ENCODE measurements at regions not wholly inside any gene's neighbourhood (a gene's known extent, or its start where the extent isn't known, plus 50 kb on each side); places are given as distances from the start of the nearest gene placed in this dataset.

DNA sequence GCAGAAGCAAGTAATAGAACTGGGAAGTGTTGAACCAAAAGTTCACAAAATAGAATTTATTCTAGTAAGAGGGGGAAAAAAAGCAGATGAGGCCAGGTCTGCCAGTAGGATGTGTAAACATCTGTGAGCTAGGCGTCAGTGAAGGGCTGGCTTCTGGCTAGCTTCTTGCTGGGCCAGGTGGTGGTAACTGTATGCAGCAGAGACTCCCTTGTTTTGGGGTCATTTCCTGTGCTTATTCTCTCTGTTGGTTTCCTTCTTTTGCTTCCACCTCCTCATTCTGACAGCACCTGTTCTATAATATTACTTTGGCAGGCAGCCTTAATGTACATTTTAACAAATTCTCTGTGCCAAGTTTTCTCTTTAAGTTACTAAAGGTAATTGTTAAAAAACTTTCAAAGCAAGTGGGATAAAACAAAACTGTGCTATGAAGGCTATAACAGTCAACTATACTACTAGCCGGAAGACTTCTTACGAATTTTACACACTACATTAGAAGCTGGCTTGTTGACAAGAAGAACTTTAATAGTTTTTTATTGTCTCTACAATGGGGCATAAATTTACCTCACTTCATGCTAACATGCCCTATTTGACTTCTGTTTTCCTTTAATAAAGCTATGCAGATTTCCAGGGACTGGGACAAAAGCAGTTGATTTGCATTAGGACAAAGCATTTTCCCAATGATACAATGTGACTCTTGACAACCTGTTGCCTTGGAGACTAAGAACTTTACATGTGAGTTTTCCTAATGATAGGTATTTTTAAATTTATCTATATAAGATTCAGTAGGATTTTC, 318.8 kb upstream of the NAALADL2 start:
- H3K27me3 ChIP-seq: no peaks in the 10 kb centered on the region
- no peak overlapping the region for H3K4me3 ChIP-seq
- intact Hi-C loops (cut with DNase I): no loop called here
- H3K27ac ChIP-seq: no peak overlapping the region
- H3K9me3 ChIP-seq: no peaks in the 10 kb centered on the region
- H3K36me3 ChIP-seq: no peaks in the 10 kb centered on the region
- no peaks in the 10 kb centered on the region for H3K4me1 ChIP-seq
- no peak for DNase-seq (ENCODE audit: extremely low spot score in 2 of 2)
- TF ChIP-seq, protein P1, sequence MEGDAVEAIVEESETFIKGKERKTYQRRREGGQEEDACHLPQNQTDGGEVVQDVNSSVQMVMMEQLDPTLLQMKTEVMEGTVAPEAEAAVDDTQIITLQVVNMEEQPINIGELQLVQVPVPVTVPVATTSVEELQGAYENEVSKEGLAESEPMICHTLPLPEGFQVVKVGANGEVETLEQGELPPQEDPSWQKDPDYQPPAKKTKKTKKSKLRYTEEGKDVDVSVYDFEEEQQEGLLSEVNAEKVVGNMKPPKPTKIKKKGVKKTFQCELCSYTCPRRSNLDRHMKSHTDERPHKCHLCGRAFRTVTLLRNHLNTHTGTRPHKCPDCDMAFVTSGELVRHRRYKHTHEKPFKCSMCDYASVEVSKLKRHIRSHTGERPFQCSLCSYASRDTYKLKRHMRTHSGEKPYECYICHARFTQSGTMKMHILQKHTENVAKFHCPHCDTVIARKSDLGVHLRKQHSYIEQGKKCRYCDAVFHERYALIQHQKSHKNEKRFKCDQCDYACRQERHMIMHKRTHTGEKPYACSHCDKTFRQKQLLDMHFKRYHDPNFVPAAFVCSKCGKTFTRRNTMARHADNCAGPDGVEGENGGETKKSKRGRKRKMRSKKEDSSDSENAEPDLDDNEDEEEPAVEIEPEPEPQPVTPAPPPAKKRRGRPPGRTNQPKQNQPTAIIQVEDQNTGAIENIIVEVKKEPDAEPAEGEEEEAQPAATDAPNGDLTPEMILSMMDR (IDR thresholded peaks at IDR 0.05): no peak
- TF ChIP-seq POLR2AphosphoS5 (IDR thresholded peaks at IDR 0.05; ENCODE audit: insufficient read depth in 1 of 2, low read depth in 1 of 2) (no peak), POLR2A (IDR thresholded peaks at IDR 0.05) (no peak)

DNA sequence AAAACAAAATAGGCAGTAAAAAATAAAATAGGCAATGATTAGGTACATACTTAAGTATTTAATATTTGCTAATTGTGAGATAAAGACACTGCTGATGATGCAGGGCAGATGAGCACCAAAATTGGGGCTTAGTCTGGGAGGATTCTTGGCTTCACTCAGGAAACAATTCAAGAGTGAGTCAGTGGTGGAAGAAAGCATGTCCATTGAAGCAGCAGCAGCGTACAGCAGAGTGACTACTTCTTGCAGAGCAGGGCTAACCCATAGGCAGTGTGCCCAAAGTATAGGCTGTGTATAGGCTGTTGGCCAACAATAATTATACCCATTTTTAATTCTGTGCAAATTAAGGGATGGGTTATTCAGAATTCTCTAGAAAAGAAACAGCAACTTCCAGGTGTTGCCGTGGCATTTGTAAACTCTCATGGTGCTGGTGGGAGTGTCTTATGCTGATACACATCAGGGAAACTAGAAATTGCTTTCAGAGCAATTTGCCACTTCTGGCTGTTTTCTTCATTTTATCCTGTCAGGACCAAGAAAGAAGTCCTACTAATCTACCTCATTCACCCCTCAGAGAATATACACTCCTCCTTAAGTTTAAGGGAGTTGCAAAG, 317.3 kb upstream of the NAALADL2 start:
- TF ChIP-seq POLR2A (IDR thresholded peaks at IDR 0.05) (no peak), POLR2AphosphoS5 (IDR thresholded peaks at IDR 0.05; ENCODE audit: insufficient read depth in 1 of 2, low read depth in 1 of 2) (no peak)

DNA sequence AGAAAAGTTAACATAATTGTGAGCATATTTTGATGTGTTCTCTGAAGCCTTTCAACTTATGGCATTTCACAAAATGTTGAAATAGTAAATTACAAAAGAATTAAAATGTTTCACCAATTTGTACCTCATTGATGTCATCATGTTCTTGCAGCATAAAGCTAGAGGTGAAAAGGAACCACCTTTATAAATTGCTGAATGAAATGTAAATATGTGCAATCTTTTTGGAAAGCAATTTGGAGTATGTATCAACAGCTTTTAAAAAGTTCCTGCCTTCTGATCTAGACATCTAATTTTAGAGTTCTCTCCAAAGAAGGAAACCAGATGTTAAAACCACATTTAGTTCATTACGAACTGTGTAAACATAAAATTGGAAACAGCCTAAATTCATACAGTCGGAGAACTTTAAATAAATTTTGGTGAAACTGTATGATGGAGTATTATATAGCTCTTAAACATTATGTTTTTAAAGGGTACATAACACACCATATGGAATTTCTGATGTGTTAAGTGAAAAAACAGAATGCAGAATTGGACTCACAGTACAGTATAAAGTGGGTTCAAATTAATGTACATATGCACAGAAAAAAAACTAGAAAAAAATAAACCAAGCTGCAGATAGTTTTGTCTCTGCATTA, 311.2 kb upstream of the NAALADL2 start:
- H3K36me3 ChIP-seq: no peaks in the 10 kb centered on the region
- no peaks in the 10 kb centered on the region for H3K9me3 ChIP-seq
- no peak overlapping the region for H3K4me3 ChIP-seq
- no peaks in the 10 kb centered on the region for H3K27me3 ChIP-seq
- no peak for DNase-seq (ENCODE audit: extremely low spot score in 2 of 2)
- TF ChIP-seq POLR2A (IDR thresholded peaks at IDR 0.05): no peak
- intact Hi-C loops (cut with DNase I): no loop called here
- peaks cover 5% of the 10 kb centered on the region for H3K4me1 ChIP-seq
- H3K27ac ChIP-seq: no peak overlapping the region

More for the DNA sequence above, 317.3 kb upstream of the NAALADL2 start:
- Histone ChIP-seq H3K27ac (no peak overlapping the region), H3K4me3 (no peak overlapping the region), H3K4me1 (no peaks in the 10 kb centered on the region), H3K27me3 (no peaks in the 10 kb centered on the region), H3K36me3 (no peaks in the 10 kb centered on the region), H3K9me3 (no peaks in the 10 kb centered on the region)
- intact Hi-C loops (cut with DNase I): no loop called here
- DNase-seq (ENCODE audit: extremely low spot score in 2 of 2): no peak

DNA sequence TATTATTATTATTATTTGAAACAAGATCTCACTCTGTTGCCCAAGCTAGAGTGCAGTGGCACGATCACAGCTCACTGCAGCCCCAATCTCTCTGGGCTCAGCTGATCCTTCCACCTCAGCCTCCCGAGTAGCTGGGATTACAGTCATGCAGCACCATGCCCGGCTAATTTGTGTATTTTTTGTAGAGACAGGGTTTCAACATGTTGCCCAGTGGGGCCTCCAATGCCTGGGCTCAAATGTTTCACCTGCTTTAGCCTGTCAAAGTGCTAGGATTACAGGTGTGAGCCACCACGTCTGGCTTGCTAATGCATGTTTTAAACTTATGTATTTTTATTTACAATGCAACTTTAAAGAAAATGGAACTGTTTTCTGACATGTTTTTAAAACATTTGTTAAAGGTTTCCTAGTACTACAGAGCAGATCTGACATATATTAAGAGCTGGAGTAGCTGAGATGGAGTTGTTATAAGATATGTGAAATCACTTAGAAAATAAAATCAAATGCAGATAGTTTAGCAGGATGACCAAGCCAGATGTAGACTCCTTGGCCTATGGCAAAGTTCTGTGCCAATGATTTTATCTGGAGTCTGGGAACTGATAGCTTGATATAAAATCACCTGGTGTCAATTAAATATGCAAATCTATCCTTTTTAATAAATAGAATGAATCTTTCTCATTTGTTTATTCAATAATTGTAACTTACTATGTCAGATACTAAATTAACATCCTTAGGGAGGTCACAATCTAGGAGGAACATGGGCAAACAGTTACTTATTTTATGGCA, 310.1 kb upstream of the NAALADL2 start:
- TF ChIP-seq, protein P1 (IDR thresholded peaks at IDR 0.05): no peak
- no peak for TF ChIP-seq POLR2AphosphoS5 (IDR thresholded peaks at IDR 0.05; ENCODE audit: insufficient read depth in 1 of 2, low read depth in 1 of 2)
- TF ChIP-seq POLR2A (IDR thresholded peaks at IDR 0.05): no peak
- Histone ChIP-seq H3K4me1 (peaks cover 5% of the 10 kb centered on the region), H3K4me3 (no peak overlapping the region), H3K9me3 (no peaks in the 10 kb centered on the region), H3K36me3 (no peaks in the 10 kb centered on the region), H3K27ac (no peak overlapping the region), H3K27me3 (no peaks in the 10 kb centered on the region)
- no peak for DNase-seq (ENCODE audit: extremely low spot score in 2 of 2)
- intact Hi-C loops (cut with DNase I): no loop called here

DNA sequence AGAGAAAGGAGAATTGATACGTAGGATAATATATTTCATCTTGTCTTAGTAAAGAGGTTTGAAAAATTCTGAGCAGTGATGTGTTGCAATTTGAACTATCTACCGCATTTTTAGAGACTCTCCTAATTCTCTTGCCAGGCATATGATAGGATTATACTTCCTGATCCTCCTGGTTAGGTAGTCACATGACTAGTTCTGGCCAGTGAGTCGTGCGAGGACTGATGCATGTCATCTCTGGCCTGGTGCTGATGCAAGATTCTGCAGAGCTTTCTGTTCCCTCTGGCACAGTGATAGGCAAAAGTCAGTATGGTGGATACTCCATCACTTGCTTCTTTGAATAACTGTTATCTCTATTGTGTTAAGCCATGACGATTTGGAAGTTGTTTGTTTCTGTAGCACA, 277.6 kb upstream of the NAALADL2 start:
- TF ChIP-seq POLR2AphosphoS5 (IDR thresholded peaks at IDR 0.05; ENCODE audit: insufficient read depth in 1 of 2, low read depth in 1 of 2) (no peak), POLR2A (IDR thresholded peaks at IDR 0.05) (no peak)
- TF ChIP-seq, protein P1 (IDR thresholded peaks at IDR 0.05): no peak
- no peaks in the 10 kb centered on the region for H3K4me1 ChIP-seq
- no peak overlapping the region for H3K27ac ChIP-seq
- H3K36me3 ChIP-seq: no peaks in the 10 kb centered on the region
- H3K9me3 ChIP-seq: no peaks in the 10 kb centered on the region
- no peak for DNase-seq (ENCODE audit: extremely low spot score in 2 of 2)
- no peak overlapping the region for H3K4me3 ChIP-seq
- H3K27me3 ChIP-seq: no peaks in the 10 kb centered on the region
- intact Hi-C loops (cut with DNase I): no loop called here

Measured in vagina (tissue), 2 donors.